ENCODE measurements at regions not wholly inside any gene's neighbourhood (a gene's known extent, or its start where the extent isn't known, plus 50 kb on each side); places are given as distances from the start of the nearest gene placed in this dataset.

- in situ Hi-C loops (cut with MboI; ENCODE audit: low pct_unique_long_range_greater_than_20kb, low sequenced_read_pairs), result no loop called here
- no peak for DNase-seq
Measured at GRCh38 chr3:59116233-59116537, 66.4 kb upstream of the CFAP20DC start.

- DNase-seq, result no peak
- in situ Hi-C loops (cut with MboI; ENCODE audit: low pct_unique_long_range_greater_than_20kb, low sequenced_read_pairs), result no loop called here
Measured at GRCh38 chr3:59115364-59116232, 65.8 kb upstream of the CFAP20DC start.

DNA sequence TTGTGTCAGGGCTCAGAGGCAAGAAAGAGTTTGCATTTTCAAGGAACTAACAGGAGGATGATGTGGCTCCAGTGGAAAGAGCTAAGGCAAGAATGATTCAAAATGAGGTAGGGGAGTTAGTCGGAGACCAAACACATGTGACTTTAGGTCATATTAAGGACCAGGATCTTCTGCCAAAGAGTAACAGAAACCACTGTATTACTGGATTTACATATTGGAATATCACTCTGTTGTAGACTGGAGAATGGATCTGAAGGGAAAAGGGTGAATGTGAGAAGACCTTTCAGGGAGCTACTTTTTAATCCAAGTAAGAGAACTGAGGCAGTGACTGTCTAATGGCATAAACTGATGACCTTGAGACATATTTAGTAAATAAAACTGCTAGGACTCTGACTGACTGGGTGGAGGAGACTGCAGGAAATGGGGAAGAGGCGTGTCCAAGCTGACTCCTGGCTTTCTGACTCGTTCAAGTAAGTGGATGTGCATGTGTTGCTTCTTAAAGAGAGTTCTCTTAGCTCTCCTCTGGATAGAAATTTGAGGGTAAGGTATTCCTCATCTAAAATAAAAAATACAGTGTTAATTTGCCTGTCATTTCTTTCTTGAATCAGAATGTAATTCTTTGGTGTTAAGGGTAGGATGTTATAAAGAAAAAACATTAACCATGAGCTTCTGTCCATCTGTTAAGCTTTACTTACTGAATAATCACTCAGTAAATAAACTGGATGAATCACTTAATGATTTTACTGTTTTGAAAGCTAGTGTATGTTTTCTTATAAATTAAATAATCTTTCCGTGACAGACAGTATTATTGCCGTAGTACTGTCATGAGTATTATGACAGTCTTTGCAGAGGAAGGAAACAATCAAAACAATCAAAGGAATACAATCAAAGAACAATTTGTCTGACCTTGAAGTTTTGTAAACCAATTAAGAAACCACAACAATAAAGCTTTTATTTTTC lies 58.3 kb upstream of the CFAP20DC start:
- in situ Hi-C loops (cut with MboI; ENCODE audit: low pct_unique_long_range_greater_than_20kb, low sequenced_read_pairs), result no loop called here
- DNase-seq, result no peak

DNA sequence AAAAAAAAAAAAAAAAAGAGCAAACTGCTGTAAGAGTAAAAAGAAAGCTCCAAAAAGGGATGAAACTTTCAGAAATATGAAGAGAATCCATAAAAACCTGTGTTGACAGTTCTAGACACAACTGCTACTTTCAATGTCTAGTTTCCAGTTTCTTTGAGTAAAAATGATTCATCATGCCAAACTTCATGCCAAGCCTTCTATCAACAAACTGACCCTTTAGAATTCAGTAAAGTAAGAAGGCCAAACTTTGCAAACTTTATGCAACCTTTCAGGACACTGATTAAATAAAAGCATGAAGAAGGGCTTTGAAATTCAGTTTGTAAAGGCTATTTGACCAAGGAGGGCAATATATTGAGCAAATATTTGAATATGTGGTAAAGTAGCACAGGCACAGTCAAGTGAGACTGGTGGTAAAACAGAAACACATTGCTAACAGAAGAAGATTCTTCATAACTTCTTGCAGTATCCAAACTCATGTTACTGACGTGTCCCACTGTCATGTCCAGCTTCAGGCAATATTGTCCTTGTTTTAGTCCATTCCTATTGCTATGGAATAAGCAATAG lies 56.3 kb upstream of the CFAP20DC start:
- in situ Hi-C loops (cut with MboI; ENCODE audit: low pct_unique_long_range_greater_than_20kb, low sequenced_read_pairs), result no loop called here
- no peak for DNase-seq

DNA sequence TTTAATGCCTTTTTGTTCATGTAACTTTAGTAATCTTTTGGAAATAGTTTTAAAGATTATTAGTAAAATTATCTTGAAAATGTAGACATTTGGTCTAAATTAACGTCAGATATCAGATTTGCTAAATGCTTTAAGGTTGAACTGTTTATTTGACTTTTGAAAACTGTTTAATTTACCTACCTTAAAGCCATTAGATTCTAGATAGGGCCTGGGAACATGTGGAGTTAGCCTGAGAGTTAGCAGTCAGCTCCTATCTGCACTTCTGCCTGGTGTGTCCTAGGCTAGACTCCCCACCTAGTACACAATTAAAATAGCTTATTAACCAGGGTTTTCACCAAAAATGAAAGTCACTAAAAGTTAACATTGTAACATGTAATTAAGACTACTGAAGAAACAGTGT lies 53.7 kb upstream of the CFAP20DC start:
- DNase-seq, result no peak
- in situ Hi-C loops (cut with MboI; ENCODE audit: low pct_unique_long_range_greater_than_20kb, low sequenced_read_pairs), result no loop called here

DNA sequence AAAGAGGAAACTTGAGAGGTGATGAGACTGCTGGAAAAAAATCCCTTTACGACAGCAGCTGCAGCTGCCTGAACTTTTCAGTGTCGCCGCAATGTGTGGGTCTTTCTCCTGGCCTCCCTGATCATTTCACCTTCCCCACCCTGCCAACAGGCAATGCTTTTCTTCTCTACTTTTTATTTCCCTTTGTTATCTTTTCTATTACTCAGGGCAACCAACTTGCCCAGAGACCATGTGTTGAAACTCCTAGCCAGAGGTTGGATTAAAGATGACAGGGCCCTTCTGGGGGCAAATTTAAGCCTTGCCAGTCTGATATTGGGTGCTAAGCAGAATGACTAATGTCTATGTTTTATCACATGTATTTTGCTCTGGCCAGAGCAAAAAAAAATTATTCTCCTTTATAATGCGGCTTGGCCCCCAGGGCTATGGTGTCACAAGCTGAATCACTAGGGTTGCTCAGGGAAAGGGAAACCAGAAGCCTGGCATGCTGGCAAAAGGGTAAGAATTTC lies 51.5 kb upstream of the CFAP20DC start:
- in situ Hi-C loops (cut with MboI; ENCODE audit: low pct_unique_long_range_greater_than_20kb, low sequenced_read_pairs), result no loop called here
- DNase-seq, result no peak

All from KBM-7 (cell line).